GM21423 (cell line): ENCODE measurements at regions not wholly inside any gene's neighbourhood (a gene's known extent, or its start where the extent isn't known, plus 50 kb on each side); places are given as distances from the start of the nearest gene placed in this dataset.
"Not testable (repeated sequence)": the region's sequence is repeated elsewhere in the genome, so short reads cannot be mapped to it uniquely, and the experiment has no call there.

Experiments
- ATAC-seq: cut with Tn5 transposase; IDR thresholded peaks from one replicate; pipeline ENCODE4 v1.9.1; 2021; ENCODE audit warnings: mild to moderate bottlenecking, moderate library complexity; ENCODE audit not compliant: unreplicated experiment

- no peak for ATAC-seq
Measured at GRCh38 chr10:106089855-106090254, 1074.7 kb downstream of the SORCS1 start.

DNA sequence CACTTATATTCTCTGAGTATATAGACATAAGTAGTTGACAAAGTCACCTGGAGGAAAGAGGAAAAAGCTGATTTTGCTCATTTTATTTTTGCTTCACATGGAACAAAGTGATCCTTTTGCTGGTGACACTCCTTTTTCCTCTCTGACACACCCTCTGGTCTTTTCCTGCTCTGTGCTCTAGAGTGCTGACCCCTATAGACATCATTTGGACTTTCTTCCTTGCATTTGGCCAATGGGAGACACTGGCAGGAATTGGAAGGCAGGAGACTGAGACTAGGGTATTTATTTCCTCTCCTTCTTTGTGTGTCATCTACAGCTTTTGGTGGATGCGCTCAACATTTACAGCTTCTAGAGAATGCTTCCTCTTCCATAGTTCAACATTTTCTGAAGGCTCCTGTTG, 1078.1 kb downstream of the SORCS1 start:
- ATAC-seq = no peak

- no peak for ATAC-seq
Measured at GRCh38 chr10:106083572-106083971, 1080.9 kb downstream of the SORCS1 start.

GRCh38 chr10:106082865-106083264, 1081.6 kb downstream of the SORCS1 start:
- ATAC-seq = no peak

- no peak for ATAC-seq
Measured at GRCh38 chr10:106078895-106079576, 1085.5 kb downstream of the SORCS1 start.

DNA sequence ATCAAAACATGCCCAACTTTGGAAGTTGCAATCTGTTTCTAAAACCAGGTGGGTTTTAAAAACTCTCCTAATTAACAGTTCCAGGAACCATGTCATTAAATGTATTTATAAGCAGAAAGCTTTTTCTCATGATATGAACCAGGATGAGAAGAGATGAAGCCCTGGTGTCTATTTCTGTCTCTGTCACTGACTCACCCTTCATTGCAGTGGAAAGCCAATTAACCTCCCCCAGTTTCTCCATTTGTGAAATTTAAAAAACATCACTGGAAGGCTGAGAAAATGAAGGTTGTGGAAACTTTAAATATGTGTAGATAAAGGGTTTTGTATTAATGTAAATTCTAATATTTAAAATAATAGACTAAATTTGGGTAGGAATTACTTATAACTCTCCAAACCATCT, 1088.0 kb downstream of the SORCS1 start:
- ATAC-seq = no peak

GRCh38 chr10:106053061-106053460, 1111.4 kb downstream of the SORCS1 start:
- no peak for ATAC-seq

DNA sequence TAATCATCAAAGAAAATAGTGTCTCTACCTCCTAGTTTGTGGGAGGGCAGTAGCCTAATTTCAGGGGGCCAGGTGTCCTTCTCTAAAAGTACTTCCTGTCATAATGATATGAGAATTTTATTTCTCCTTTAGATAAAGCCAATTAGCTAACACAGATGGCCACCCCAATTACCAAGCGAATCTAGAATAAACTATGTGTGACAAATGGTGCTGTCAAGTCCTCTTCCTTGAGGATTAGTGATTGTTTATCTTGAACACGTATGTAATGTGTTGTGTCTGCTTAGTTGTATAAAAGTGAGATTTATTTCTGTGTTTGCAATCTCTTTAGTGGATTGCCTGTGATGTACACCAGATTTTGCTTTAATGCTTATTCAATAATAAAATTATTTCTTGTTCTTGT, 1120.0 kb downstream of the SORCS1 start:
- no peak for ATAC-seq

DNA sequence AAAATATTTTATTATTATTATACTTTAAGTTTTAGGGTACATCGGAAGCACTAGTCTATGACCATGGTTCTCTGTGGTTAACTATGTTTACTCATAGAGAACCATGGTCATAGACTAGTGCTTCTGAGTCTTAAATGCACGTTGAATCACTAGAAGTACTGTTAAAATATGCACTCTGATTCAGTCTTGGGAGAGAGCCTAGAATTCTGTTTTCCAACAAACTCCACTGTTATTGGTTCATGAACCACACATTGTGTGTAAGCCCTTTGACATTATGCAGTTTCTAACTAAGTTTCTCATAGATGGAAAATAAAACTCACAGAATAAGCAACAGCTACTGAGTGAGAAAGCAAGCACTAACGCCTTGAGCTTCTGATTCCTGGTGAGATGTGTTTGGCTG, 1120.6 kb downstream of the SORCS1 start:
- no peak for ATAC-seq

DNA sequence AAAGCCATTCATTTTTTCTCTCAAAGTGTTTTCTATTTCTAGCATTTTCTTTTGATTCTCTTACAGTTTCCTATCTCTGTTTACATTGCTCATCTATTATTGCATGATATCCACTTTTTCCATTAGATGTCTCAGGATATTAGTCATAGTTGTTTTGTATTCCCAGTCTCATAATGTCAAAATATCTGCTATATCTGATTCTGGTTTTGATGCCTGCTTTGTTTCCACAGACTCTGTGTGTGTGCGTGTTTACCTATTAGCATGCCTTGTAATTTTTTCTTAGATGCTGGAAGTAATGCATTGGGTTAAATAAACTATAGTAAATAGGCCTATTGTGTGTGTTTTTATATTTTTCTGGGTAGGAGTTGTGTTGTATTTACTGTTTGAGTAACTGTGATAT, 1126.3 kb downstream of the SORCS1 start:
- ATAC-seq = no peak

DNA sequence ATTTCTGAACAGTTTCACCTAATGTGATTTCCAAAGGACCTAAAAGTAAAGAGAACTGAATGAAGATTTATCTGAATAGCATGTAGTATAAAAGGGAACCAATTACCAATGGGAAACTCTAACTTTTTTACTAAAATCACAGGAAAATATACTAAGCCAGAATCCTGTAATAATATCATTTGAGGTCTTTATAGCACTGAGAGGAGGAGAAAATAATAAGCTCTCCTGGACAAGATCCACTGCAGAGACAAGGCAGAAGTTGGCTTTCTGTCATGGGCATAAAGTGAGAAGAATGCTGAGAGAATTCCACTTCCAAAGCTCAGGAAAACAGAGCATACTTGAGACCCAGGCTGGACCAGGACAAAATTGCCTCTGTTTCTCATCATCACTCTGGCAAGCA, 1131.4 kb downstream of the SORCS1 start:
- no peak for ATAC-seq

GRCh38 chr10:106032450-106033002, 1132.0 kb downstream of the SORCS1 start:
- no peak for ATAC-seq

DNA sequence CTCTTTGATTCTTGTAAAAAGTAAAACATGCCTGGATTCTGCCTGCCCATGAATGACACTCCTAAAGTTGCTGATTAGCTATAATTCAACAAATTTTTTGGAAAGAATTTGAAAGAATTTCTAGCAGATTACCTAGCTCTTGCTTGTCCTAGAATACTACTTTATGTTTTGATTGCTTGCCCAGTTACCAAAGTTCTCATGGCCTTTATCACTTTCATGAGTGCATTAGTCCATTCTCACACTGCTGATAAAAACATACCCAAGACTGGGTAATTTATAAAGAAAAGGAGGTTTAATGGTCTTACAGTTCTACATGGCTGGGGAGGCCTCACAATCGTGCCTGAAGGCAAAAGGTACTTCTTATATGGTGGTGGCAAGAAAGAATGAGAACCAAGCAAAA, 1137.3 kb downstream of the SORCS1 start:
- no peak for ATAC-seq

DNA sequence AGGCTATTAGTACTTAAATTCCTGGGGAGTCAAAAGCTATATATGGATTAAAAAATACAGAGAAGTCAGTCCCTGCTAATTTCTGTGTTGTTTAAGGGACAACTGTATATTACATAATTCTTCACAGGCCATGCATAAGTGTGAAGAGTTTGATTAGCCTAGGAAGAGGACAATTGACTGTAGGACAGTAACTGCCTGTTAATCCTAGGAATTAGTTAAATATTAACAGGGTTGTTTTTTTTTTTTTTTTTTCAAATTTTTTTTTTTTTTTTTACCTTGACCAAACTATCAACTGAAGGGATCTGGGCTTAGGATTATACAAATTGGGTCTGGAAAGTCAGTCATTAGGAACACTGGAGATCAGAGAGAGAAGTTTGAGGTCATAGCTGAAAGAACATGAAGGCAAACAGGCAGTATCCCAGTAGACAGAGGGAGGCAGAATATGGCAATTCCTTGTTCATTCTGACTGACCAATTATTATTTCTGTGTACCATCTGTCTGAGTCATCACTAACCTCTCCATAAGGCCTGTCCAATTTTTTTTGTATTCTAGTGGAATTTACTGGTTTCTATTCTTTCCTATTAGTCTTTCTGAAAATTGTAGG, 1139.2 kb downstream of the SORCS1 start:
- ATAC-seq = no peak

- ATAC-seq = no peak
Measured at GRCh38 chr10:106023329-106023728, 1141.2 kb downstream of the SORCS1 start.

- not testable (repeated sequence) for ATAC-seq
Measured at GRCh38 chr10:106019559-106019958, 1144.9 kb downstream of the SORCS1 start.

GRCh38 chr10:106015369-106016199, 1148.9 kb downstream of the SORCS1 start:
- ATAC-seq = not testable (repeated sequence)

DNA sequence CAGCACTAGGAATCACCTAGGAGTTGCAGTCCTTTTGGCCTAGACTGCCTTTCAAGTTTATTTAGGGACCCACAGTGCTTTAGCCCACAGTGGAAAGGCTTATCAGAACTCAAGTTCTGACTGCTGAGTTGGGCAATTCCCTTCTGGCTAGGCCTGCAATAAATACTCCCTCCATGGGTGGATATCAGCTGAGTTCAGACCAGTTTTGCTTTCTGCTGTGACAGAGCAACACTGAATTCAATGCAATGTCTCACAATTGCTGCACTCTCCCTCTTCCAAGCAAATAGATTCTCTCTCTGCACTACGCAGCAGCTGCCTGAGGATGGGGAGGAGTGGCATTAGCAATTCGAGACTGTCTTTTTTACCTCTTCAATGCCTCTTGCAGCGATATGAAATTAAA, 1153.3 kb downstream of the SORCS1 start:
- no peak for ATAC-seq

DNA sequence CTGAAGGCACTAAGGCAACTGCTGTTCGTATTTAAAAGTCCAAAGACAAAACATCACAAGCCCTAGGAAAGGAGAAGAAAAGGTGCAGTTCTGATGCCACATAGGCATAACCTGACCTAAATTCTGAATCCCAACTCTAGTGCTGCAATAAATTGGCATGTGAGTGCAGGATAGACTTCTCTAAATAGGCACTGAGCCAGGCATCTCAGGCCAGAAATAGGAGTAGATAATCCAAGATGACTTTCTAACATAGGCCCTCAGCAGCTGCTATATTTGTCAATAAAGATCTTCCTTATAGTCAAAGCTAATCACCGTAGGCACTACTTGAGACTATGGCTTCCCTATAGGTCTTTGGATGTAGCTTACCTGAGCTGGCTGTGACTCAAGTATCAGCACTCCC, 1163.8 kb downstream of the SORCS1 start:
- ATAC-seq = no peak

- no peak for ATAC-seq
Measured at GRCh38 chr10:105993609-105994008, 1170.9 kb downstream of the SORCS1 start.

DNA sequence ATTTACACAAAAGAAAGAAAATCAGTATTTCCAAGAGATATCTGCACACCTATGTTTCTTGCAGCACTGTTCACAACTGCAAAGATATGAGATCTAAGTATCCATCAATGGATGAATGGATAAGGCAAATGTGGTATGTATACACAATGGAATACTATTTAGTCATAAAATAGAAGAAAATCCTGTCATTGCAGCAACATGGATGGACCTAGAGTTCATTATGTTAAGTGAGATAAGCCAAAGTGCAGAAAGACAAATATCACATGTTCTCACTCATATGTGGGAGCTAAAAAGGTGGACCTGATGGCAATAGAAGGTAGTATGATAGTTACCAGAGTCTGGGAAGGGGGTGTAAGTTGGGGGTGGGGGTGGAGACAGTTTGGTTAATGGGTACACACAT, 1171.6 kb downstream of the SORCS1 start:
- no peak for ATAC-seq

GRCh38 chr10:105990529-105990928, 1174.0 kb downstream of the SORCS1 start:
- ATAC-seq = no peak
